Osteoblast (primary cell): ENCODE measurements at regions not wholly inside any gene's neighbourhood (a gene's known extent, or its start where the extent isn't known, plus 50 kb on each side); places are given as distances from the start of the nearest gene placed in this dataset.
"Not testable (repeated sequence)": the region's sequence is repeated elsewhere in the genome, so short reads cannot be mapped to it uniquely, and the experiment has no call there.

Source experiments
- DNase-seq: peaks from one replicate; pipeline ENCODE4 v3.0.0; 2011; ENCODE audit warnings: low spot score, mixed read lengths; ENCODE audit not compliant: insufficient read length; ENCODE audit errors: missing footprints
- H2AFZ ChIP-seq: 2 replicates; pipeline ENCODE4 v1.6.0; 2011; ENCODE audit warnings: mild to moderate bottlenecking, low read length
- H3K27ac ChIP-seq: 2 replicates; pipeline ENCODE4 v1.5.1; 2011; ENCODE audit warnings: mild to moderate bottlenecking, low read depth, low read length, moderate library complexity
- H3K27me3 ChIP-seq: 2 replicates; pipeline ENCODE4 v1.6.0; 2012; ENCODE audit warnings: mild to moderate bottlenecking, control low read depth, inconsistent platforms, low read length, moderate library complexity; ENCODE audit not compliant: insufficient read depth
- H3K36me3 ChIP-seq: 2 replicates; pipeline ENCODE4 v1.5.1; 2011; ENCODE audit warnings: mild to moderate bottlenecking, low read length, control low read depth, moderate library complexity; ENCODE audit not compliant: insufficient read depth
- H3K4me1 ChIP-seq: 2 replicates; pipeline ENCODE4 v1.5.1; 2011; ENCODE audit warnings: mild to moderate bottlenecking, low read length, control low read depth, moderate library complexity; ENCODE audit not compliant: insufficient read depth
- H3K4me2 ChIP-seq: 2 replicates; pipeline ENCODE4 v1.6.0; 2011; ENCODE audit warnings: mild to moderate bottlenecking, low read length; ENCODE audit not compliant: insufficient read depth
- H3K4me3 ChIP-seq: fragments of 200-600 bp; sonication (generic); 3 replicates; pipeline ENCODE4 v1.5.1; 2012; ENCODE audit warnings: mild to moderate bottlenecking, low read length, inconsistent platforms; ENCODE audit not compliant: insufficient read depth
- H3K79me2 ChIP-seq: 2 replicates; pipeline ENCODE4 v1.6.0; 2012; ENCODE audit warnings: mild to moderate bottlenecking, low read length, control low read depth, inconsistent platforms; ENCODE audit not compliant: insufficient read depth
- H3K9me3 ChIP-seq: 2 replicates; pipeline ENCODE4 v1.5.1; 2011; ENCODE audit warnings: low read depth, low read length, control low read depth
- H4K20me1 ChIP-seq: 2 replicates; pipeline ENCODE4 v1.6.0; 2012; ENCODE audit warnings: mild to moderate bottlenecking, low read length, control low read depth; ENCODE audit not compliant: insufficient read depth
- TF ChIP-seq, protein P1 (sequence below): IDR thresholded peaks from 2 replicates; pipeline ENCODE4 v1.5.1; 2011; ENCODE audit warnings: mild to moderate bottlenecking, low read depth, low read length, moderate library complexity; ENCODE audit errors: extremely low read depth

DNA sequence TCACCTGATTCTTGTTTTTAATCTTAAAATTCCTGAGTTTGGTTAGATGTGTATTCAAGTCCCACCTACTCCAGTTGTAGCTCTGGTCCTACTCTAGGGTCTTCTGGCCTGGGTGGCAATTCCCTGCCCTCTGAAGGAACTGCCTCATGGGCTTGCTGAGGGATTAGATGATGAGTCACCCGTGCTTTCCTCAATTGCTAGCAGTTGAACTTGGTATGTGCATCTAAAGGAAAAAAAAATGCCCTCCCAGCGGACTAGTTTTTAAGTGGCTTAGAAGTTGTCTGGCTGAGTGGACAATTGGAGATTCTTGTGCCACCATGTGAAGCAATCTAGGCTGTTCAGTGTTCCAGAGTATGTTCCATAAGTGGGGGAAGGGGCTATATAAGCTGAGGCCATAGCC is 127.0 kb downstream of the CCNG2 start:
- Histone ChIP-seq H3K36me3 (no peaks in the 10 kb centered on the region), H3K27ac (no peak overlapping the region), H3K4me2 (no peak overlapping the region), H3K4me1 (no peaks in the 10 kb centered on the region), H3K79me2 (no peaks in the 10 kb centered on the region), H3K4me3 (no peak overlapping the region), H3K27me3 (no peaks in the 10 kb centered on the region), H4K20me1 (no peaks in the 10 kb centered on the region), H2AFZ (no peak overlapping the region), H3K9me3 (no peaks in the 10 kb centered on the region)
- DNase-seq: no peak
- TF ChIP-seq, protein P1, sequence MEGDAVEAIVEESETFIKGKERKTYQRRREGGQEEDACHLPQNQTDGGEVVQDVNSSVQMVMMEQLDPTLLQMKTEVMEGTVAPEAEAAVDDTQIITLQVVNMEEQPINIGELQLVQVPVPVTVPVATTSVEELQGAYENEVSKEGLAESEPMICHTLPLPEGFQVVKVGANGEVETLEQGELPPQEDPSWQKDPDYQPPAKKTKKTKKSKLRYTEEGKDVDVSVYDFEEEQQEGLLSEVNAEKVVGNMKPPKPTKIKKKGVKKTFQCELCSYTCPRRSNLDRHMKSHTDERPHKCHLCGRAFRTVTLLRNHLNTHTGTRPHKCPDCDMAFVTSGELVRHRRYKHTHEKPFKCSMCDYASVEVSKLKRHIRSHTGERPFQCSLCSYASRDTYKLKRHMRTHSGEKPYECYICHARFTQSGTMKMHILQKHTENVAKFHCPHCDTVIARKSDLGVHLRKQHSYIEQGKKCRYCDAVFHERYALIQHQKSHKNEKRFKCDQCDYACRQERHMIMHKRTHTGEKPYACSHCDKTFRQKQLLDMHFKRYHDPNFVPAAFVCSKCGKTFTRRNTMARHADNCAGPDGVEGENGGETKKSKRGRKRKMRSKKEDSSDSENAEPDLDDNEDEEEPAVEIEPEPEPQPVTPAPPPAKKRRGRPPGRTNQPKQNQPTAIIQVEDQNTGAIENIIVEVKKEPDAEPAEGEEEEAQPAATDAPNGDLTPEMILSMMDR: no peak

DNA sequence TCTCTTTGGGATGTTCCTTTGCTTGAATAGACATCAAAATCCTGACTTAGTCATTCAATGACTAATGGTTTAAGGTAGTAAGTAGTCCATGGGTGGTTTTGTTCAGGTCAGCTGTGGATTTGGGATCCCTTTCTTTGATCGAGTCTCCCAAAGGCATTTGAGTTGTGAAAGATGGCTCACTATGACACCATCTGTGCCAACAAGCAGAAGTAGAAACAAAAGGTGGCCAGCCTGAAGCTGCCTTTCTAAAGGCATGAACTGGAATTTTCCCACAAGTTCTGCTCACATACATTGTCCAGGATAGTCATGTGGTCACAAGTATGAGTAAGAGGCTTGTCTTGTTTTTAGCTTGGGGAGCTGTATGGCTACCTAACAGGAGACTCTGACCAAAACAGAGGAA is 129.9 kb downstream of the CCNG2 start:
- Histone ChIP-seq H3K27me3 (no peaks in the 10 kb centered on the region), H3K4me1 (no peaks in the 10 kb centered on the region), H3K4me2 (no peak overlapping the region), H3K4me3 (no peak overlapping the region), H3K36me3 (no peaks in the 10 kb centered on the region), H3K79me2 (no peaks in the 10 kb centered on the region), H3K9me3 (no peaks in the 10 kb centered on the region), H3K27ac (no peak overlapping the region), H2AFZ (no peak overlapping the region), H4K20me1 (no peaks in the 10 kb centered on the region)
- TF ChIP-seq, protein P1: no peak
- no peak for DNase-seq

DNA sequence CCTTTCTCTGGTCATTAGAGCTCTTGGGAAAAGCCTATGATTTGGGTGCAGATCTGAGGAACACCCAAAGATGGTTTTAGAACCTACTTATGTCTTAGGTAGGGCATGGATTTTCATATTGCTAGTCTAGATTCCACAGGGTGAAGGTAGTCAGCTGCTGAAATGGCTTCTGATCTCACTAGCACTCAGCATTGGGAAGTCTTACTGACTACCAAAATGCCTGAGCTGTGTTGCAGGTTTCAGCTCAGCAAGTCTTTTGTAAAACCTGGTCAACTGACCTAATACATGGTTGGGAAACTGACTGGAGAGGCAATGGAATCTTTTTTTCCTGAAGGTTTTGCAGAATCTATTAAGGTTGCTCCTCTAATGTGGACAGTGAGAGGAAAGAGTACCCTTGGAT is 136.4 kb downstream of the CCNG2 start:
- H3K79me2 ChIP-seq: no peaks in the 10 kb centered on the region
- no peaks in the 10 kb centered on the region for H3K27me3 ChIP-seq
- TF ChIP-seq, protein P1: no peak
- H3K36me3 ChIP-seq: no peaks in the 10 kb centered on the region
- no peak for DNase-seq
- H4K20me1 ChIP-seq: no peaks in the 10 kb centered on the region
- no peaks in the 10 kb centered on the region for H3K9me3 ChIP-seq
- H3K4me1 ChIP-seq: no peaks in the 10 kb centered on the region
- H3K27ac ChIP-seq: no peak overlapping the region
- H2AFZ ChIP-seq: no peak overlapping the region
- H3K4me2 ChIP-seq: no peak overlapping the region
- no peak overlapping the region for H3K4me3 ChIP-seq

DNA sequence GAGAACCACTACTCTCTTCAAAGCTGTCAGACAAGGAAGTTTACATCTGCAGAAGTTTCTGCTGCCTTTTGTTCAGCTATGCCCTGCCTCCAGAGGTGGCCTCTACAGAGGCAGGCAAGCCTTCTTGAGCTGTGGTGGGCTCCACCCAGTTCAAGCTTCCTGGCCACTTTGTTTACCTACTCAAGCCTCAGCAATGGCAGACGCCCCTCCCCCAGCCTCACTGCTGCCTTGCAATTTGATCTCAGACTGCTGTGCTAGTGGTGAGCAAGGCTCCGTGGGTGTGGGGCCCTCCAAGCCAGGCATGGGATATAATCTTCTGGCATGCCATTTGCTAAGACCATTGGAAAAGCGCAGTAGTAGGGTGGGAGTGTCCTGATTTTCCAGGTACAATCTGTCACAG is 144.0 kb downstream of the CCNG2 start:
- H3K79me2 ChIP-seq, H2AFZ ChIP-seq, H3K27ac ChIP-seq, H4K20me1 ChIP-seq, DNase-seq, H3K4me3 ChIP-seq, H3K9me3 ChIP-seq, H3K36me3 ChIP-seq, H3K27me3 ChIP-seq, H3K4me2 ChIP-seq, H3K4me1 ChIP-seq: not testable (repeated sequence)

DNA sequence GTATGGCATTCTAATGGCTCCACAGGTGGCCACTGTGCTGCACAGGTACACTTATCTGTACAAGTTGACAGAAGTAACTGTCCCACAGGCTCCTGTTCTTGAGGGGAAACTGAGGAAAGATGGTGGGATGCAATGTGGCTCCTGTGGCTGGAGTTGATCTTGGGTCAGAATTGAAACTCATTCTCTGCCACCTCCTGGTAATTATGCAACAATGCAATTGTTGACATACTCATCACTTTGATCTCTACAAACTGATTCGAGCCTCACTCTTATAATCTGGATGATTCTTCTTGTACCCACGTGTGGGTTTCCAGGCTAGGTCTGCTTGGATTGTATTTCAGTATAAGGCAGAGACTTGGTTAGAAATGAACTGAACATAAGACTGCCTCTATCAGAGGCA is 148.8 kb downstream of the CCNG2 start:
- Histone ChIP-seq H2AFZ (no peak overlapping the region), H3K79me2 (no peaks in the 10 kb centered on the region), H3K4me3 (no peak overlapping the region), H3K4me1 (no peaks in the 10 kb centered on the region), H3K9me3 (no peaks in the 10 kb centered on the region), H3K27me3 (peaks cover 11% of the 10 kb centered on the region), H3K27ac (no peak overlapping the region), H4K20me1 (no peaks in the 10 kb centered on the region), H3K36me3 (no peaks in the 10 kb centered on the region), H3K4me2 (no peak overlapping the region)
- DNase-seq: no peak
- TF ChIP-seq, protein P1: no peak
